ENCODE measurements at regions not wholly inside any gene's neighbourhood (a gene's known extent, or its start where the extent isn't known, plus 50 kb on each side); places are given as distances from the start of the nearest gene placed in this dataset.
"Not testable (repeated sequence)": the region's sequence is repeated elsewhere in the genome, so short reads cannot be mapped to it uniquely, and the experiment has no call there.

DNA sequence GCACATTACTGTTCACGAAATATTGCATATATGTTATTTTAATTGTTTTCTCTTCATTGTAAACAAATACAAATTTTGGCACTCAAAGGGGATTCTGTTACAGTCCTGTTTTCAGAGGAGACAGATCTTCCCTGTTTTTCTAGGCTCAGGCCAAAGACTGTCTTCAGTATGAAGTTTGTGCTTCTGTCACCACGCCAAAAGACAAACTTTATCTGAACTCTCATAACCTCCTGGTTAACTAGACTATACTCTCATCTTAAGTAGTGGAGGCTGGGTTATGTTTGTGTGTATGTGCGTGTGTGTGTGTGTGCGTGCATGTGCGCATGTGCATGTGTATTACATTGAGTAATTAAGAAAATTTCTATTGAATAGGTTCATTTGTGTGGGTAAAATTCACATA, 676.8 kb upstream of the HS3ST1 start:
- no peaks in the 10 kb centered on the region for H3K27me3 ChIP-seq
- TF ChIP-seq, protein P1, sequence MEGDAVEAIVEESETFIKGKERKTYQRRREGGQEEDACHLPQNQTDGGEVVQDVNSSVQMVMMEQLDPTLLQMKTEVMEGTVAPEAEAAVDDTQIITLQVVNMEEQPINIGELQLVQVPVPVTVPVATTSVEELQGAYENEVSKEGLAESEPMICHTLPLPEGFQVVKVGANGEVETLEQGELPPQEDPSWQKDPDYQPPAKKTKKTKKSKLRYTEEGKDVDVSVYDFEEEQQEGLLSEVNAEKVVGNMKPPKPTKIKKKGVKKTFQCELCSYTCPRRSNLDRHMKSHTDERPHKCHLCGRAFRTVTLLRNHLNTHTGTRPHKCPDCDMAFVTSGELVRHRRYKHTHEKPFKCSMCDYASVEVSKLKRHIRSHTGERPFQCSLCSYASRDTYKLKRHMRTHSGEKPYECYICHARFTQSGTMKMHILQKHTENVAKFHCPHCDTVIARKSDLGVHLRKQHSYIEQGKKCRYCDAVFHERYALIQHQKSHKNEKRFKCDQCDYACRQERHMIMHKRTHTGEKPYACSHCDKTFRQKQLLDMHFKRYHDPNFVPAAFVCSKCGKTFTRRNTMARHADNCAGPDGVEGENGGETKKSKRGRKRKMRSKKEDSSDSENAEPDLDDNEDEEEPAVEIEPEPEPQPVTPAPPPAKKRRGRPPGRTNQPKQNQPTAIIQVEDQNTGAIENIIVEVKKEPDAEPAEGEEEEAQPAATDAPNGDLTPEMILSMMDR (IDR thresholded peaks at IDR 0.05): no peak
- no peaks in the 10 kb centered on the region for H3K9me3 ChIP-seq
- no peak overlapping the region for H3K4me3 ChIP-seq
- no peak for DNase-seq
- no peak overlapping the region for H3K27ac ChIP-seq
- no peaks in the 10 kb centered on the region for H3K36me3 ChIP-seq
- no peak overlapping the region for H3K9ac ChIP-seq (ENCODE audit: low read depth in 2 of 2, low read length in 2 of 2)
- intact Hi-C loops (cut with DNase I): no loop called here
- H3K4me1 ChIP-seq: no peaks in the 10 kb centered on the region

DNA sequence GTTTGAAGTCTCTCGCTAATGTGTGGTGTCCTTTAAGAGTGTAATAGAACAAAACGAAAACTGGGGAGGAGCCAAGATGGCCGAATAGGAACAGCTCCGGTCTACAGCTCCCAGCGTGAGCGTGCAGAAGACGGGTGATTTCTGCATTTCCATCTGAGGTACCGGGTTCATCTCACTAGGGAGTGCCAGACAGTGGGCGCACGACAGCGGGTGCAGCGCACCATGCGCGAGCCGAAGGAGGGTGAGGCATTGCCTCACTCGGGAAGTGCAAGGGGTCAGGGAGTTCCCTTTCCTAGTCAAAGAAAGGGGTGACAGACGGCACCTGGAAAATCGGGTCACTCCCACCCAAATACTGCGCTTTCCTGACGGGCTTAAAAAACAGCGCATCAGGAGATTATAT, 661.2 kb upstream of the HS3ST1 start:
- H3K36me3 ChIP-seq; H3K9ac ChIP-seq (ENCODE audit: low read depth in 2 of 2, low read length in 2 of 2); intact Hi-C loops (cut with DNase I); H3K4me1 ChIP-seq; H3K4me3 ChIP-seq; H3K27ac ChIP-seq; H3K27me3 ChIP-seq; H3K9me3 ChIP-seq; DNase-seq: not testable (repeated sequence)

DNA sequence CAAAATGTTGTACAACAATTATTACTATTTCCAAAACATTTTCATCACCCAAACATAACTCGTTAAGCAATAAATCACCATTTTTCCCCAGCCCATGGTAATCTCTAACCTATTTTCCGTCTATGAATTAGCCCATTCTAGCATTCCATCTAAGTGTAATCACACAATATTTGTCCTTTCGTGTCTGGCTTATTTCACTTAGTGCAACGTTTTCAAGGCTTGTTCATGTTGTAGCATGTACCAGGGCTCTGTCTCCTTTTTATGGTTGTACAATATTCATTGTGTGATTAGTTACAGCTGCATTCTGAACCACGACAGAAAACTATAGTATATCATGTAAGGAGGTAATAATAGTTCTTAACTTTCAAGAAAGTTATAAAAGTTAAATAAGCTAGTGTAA, 656.0 kb upstream of the HS3ST1 start:
- no peak for DNase-seq

DNA sequence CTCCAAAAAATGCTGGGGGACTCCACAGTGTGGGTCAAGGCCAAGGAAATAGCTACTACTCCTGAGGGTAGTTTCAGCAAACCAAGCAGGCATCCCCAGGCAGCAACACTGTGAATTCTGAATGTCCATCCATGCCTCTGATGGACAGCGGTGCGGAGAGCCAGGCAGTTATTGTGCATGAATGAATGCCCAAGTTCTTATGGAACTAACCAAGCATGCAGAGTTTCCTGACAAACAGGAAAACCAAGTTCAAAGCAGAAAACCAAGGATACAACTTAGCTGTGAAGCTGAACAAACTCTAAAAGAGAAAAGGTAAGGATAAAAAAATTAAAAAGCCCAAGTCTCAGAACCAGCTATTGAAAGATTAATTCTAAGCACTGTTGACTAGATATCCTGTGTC, 642.6 kb upstream of the HS3ST1 start:
- intact Hi-C loops (cut with DNase I): no loop called here
- no peaks in the 10 kb centered on the region for H3K9me3 ChIP-seq
- no peaks in the 10 kb centered on the region for H3K36me3 ChIP-seq
- no peak overlapping the region for H3K9ac ChIP-seq (ENCODE audit: low read depth in 2 of 2, low read length in 2 of 2)
- no peaks in the 10 kb centered on the region for H3K27me3 ChIP-seq
- TF ChIP-seq, protein P1 (IDR thresholded peaks at IDR 0.05): no peak
- no peak overlapping the region for H3K4me3 ChIP-seq
- no peak for DNase-seq
- H3K4me1 ChIP-seq: no peaks in the 10 kb centered on the region
- H3K27ac ChIP-seq: no peak overlapping the region

More for the DNA sequence above, 656.0 kb upstream of the HS3ST1 start:
- intact Hi-C loops (cut with DNase I): no loop called here
- H3K9ac ChIP-seq (ENCODE audit: low read depth in 2 of 2, low read length in 2 of 2): no peak overlapping the region
- no peaks in the 10 kb centered on the region for H3K27me3 ChIP-seq
- no peaks in the 10 kb centered on the region for H3K9me3 ChIP-seq
- H3K36me3 ChIP-seq: no peaks in the 10 kb centered on the region
- no peak overlapping the region for H3K4me3 ChIP-seq
- no peaks in the 10 kb centered on the region for H3K4me1 ChIP-seq
- no peak overlapping the region for H3K27ac ChIP-seq
- TF ChIP-seq, protein P1 (IDR thresholded peaks at IDR 0.05): no peak

DNA sequence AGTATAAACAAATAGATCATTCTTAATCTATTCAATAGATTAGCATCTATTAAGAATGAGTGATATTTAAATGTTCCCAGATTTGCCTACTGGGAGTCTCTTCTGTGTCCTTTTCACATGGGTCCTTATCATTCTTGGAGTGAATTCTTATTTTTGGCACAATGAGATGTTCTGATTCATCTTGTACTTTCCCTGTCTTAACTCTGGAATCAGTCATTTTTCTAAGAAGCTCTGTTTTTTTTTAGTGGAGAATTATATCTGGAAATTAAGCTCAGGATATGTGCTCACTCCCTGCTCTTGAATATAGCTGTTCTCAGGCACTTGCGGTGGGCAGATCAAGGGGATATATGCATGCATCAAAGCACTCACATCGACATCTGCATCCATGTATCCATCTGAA, 625.3 kb upstream of the HS3ST1 start:
- H3K36me3 ChIP-seq: no peaks in the 10 kb centered on the region
- no peak for DNase-seq
- H3K9me3 ChIP-seq: no peaks in the 10 kb centered on the region
- H3K4me3 ChIP-seq: no peak overlapping the region
- intact Hi-C loops (cut with DNase I): no loop called here
- no peak overlapping the region for H3K27ac ChIP-seq
- no peaks in the 10 kb centered on the region for H3K27me3 ChIP-seq
- no peak overlapping the region for H3K9ac ChIP-seq (ENCODE audit: low read depth in 2 of 2, low read length in 2 of 2)
- TF ChIP-seq, protein P1 (IDR thresholded peaks at IDR 0.05): no peak
- no peaks in the 10 kb centered on the region for H3K4me1 ChIP-seq

DNA sequence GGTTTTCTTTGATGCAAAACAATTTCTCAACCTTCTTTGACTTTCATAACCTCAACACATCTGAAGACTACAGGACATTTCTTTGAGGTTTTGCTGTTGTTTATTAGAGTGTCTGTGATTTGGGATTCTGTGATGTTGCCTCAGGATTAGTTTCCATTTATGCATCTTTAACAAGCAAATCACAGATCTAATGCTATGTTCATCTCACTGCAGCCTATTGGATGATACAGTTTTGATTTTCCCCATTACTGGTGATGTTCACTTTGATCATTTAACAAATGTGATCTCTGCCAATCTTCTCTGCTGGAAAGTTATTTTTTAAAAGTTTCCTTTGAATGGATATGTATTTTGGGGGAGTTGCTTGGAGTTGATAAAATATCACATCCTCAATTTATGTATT, 624.9 kb upstream of the HS3ST1 start:
- Histone ChIP-seq H3K4me1 (no peaks in the 10 kb centered on the region), H3K9me3 (no peaks in the 10 kb centered on the region), H3K9ac (ENCODE audit: low read depth in 2 of 2, low read length in 2 of 2) (no peak overlapping the region), H3K27me3 (no peaks in the 10 kb centered on the region), H3K27ac (no peak overlapping the region), H3K36me3 (no peaks in the 10 kb centered on the region), H3K4me3 (no peak overlapping the region)
- intact Hi-C loops (cut with DNase I): no loop called here
- TF ChIP-seq, protein P1 (IDR thresholded peaks at IDR 0.05): no peak
- DNase-seq: no peak

All from colonic mucosa (tissue), 4 donors.